ENCODE measurements at regions not wholly inside any gene's neighbourhood (a gene's known extent, or its start where the extent isn't known, plus 50 kb on each side); places are given as distances from the start of the nearest gene placed in this dataset.

GRCh38 chr11:127199306-127199801 lies 198.8 kb upstream of the KIRREL3 start:
- TF ChIP-seq TCF12 (IDR thresholded peaks at IDR 0.05) (no peak), CHD2 (IDR thresholded peaks at IDR 0.05; ENCODE audit: low read length, partially characterized antibody) (no peak), FOXM1 (IDR thresholded peaks at IDR 0.05; ENCODE audit: low read depth) (no peak), SIN3A (IDR thresholded peaks at IDR 0.05; ENCODE audit: borderline replicate concordance, low read depth, low read length) (no peak), CTCF (IDR thresholded peaks at IDR 0.05) (no peak), ZBTB33 (IDR thresholded peaks at IDR 0.05; ENCODE audit: borderline replicate concordance, low read depth) (no peak), FOXJ3 (CRISPR knock-in tag; IDR thresholded peaks at IDR 0.05) (no peak), PBX3 (IDR thresholded peaks at IDR 0.05) (no peak), RAD21 (IDR thresholded peaks at IDR 0.05; ENCODE audit: low read length) (no peak), POLR2AphosphoS5 (IDR thresholded peaks at IDR 0.05; ENCODE audit: low read depth, low read length) (no peak), NRF1 (IDR thresholded peaks at IDR 0.05; ENCODE audit: low read depth, low read length) (no peak), RCOR1 (IDR thresholded peaks at IDR 0.05; ENCODE audit: low read length) (no peak), ELF1 (IDR thresholded peaks at IDR 0.05) (no peak), GABPA (IDR thresholded peaks at IDR 0.05; ENCODE audit: low read depth) (no peak)
- ChIA-PET POLR2A (no interaction called here), CTCF (interaction anchor here (0.5 kb wide), 1 partner anchor 779 kb away, joined by 3 read pairs; no protein-coding TSS in a partner anchor)
- H2AFZ ChIP-seq (ENCODE audit: low read depth), result no peak overlapping the region
- H3F3A ChIP-seq (replicated peaks; ENCODE audit: insufficient read depth), result no peaks in the 10 kb centered on the region
- no peaks in the 10 kb centered on the region for H4K20me1 ChIP-seq (ENCODE audit: insufficient read depth)
- no peak for DNase-seq
- H3K36me3 ChIP-seq (replicated peaks in 1 of 2; ENCODE audit: control insufficient read depth in 1 of 2, insufficient read depth in 2 of 2, low read length in 1 of 2), result no peaks in the 10 kb centered on the region
- no peak overlapping the region for H3K4me3 ChIP-seq (ENCODE audit: low read depth in 2 of 2, low read length in 1 of 2)
- H3K9ac ChIP-seq, result no peak overlapping the region
- H3K9me3 ChIP-seq, result no peaks in the 10 kb centered on the region
- H3K4me1 ChIP-seq (ENCODE audit: control insufficient read depth in 1 of 2, insufficient read depth in 2 of 2, low read depth in 1 of 2, low read length in 1 of 2), result peaks cover 0 to 14% of the 10 kb centered on the region in 2 experiments; a peak in 2 of 4 replicates
- no peak overlapping the region for H3K4me2 ChIP-seq
- no peaks in the 10 kb centered on the region for H3K9me2 ChIP-seq
- 22% methylated on average over 3 of the region's 3 CpGs for WGBS (ENCODE audit: low lambda C conversion rate)
- no peak overlapping the region for H3K27ac ChIP-seq (ENCODE audit: low read depth in 2 of 2, low read length in 1 of 2)
- no peaks in the 10 kb centered on the region for H3K79me2 ChIP-seq (ENCODE audit: insufficient read depth)
- H3K27me3 ChIP-seq (ENCODE audit: insufficient read depth), result no peaks in the 10 kb centered on the region; the same call in 1 of the 2 replicates

Data from SK-N-SH (cell line).